Mammary epithelial cell (primary cell): ENCODE measurements at regions not wholly inside any gene's neighbourhood (a gene's known extent, or its start where the extent isn't known, plus 50 kb on each side); places are given as distances from the start of the nearest gene placed in this dataset.

ENCODE experiments used
- EZH2 ChIP-seq: IDR thresholded peaks from 2 replicates; pipeline ENCODE4 v1.6.1; 2012; ENCODE audit warnings: low read length, inconsistent platforms, borderline replicate concordance
- TF ChIP-seq, protein P1 (sequence below), 2 donors: IDR thresholded peaks in 1 of 2; conservative IDR thresholded peaks in 1 of 2; 2 replicates each; pipeline ENCODE4 v1.5.1; 2011 to 2012; ENCODE audit warnings: inconsistent platforms in 2 of 2, low read length in 2 of 2, mild to moderate bottlenecking in 2 of 2, control low read depth in 1 of 2, low read depth in 1 of 2; ENCODE audit not compliant: insufficient read depth in 1 of 2; ENCODE audit errors: extremely low read depth in 1 of 2

DNA sequence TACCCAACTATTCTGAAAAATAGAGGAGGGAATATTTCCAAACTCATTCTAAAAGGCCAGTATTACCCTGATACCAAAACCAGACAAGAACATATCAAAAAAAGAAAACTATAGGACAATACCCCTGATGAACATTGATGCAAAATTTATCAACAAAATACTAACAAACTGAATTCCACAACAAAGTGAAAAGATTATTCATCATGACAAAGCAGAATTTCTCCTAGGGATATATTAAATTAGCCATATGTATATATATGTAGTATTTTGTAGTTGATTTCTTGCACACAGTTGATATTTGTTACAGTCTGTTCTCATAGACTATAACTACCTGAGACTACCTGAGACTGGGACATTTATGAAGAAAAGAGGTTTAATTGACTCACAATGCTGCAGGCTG is 495.0 kb upstream of the SPRY2 start:
- TF ChIP-seq, protein P1, sequence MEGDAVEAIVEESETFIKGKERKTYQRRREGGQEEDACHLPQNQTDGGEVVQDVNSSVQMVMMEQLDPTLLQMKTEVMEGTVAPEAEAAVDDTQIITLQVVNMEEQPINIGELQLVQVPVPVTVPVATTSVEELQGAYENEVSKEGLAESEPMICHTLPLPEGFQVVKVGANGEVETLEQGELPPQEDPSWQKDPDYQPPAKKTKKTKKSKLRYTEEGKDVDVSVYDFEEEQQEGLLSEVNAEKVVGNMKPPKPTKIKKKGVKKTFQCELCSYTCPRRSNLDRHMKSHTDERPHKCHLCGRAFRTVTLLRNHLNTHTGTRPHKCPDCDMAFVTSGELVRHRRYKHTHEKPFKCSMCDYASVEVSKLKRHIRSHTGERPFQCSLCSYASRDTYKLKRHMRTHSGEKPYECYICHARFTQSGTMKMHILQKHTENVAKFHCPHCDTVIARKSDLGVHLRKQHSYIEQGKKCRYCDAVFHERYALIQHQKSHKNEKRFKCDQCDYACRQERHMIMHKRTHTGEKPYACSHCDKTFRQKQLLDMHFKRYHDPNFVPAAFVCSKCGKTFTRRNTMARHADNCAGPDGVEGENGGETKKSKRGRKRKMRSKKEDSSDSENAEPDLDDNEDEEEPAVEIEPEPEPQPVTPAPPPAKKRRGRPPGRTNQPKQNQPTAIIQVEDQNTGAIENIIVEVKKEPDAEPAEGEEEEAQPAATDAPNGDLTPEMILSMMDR (conservative IDR thresholded peaks at IDR 0.05 in 1 of 2, IDR thresholded peaks at IDR 0.05 in 1 of 2; ENCODE audit: extremely low read depth in 1 of 2, insufficient read depth in 1 of 2, low read depth in 1 of 2, low read length in 2 of 2) = no peak
- no peak for TF ChIP-seq EZH2
